ENCODE measurements at regions not wholly inside any gene's neighbourhood (a gene's known extent, or its start where the extent isn't known, plus 50 kb on each side); places are given as distances from the start of the nearest gene placed in this dataset.

GRCh38 chr2:35989503-35989902 lies 366.1 kb upstream of the CRIM1 start:
- peaks cover 13% of the 10 kb centered on the region for H4K20me1 ChIP-seq (ENCODE audit: low read depth)
- no peaks in the 10 kb centered on the region for H3K36me3 ChIP-seq
- TF ChIP-seq EZH2phosphoT487 (IDR thresholded peaks at IDR 0.05) (peak; percentile 44), EZH2 (IDR thresholded peaks at IDR 0.05) (no peak)
- H3K4me3 ChIP-seq: no peak overlapping the region
- peaks cover 2% of the 10 kb centered on the region for H3K27me3 Mint-ChIP-seq (ENCODE audit: insufficient read depth, low read depth)
- H2AFZ ChIP-seq (replicated peaks): no peak overlapping the region
- no peaks in the 10 kb centered on the region for H3K79me2 ChIP-seq (ENCODE audit: low read depth)
- peak overlapping the region; percentile 19 for H3K4me3 Mint-ChIP-seq
- peak overlapping the region; percentile 49 for H3K4me2 ChIP-seq
- H3K9ac ChIP-seq: no peak overlapping the region
- peak; percentile 86 for DNase-seq (ENCODE audit: low spot score)
- H3K27me3 ChIP-seq: peaks cover 26% of the 10 kb centered on the region
- H3K27ac ChIP-seq: peak overlapping the region; percentile 54
- peaks cover 15% of the 10 kb centered on the region for H3K4me1 Mint-ChIP-seq
- no peaks in the 10 kb centered on the region for H3K9me3 ChIP-seq (ENCODE audit: low read depth)
- H3K36me3 Mint-ChIP-seq: peaks cover 2% of the 10 kb centered on the region
- H3K9me3 Mint-ChIP-seq: peaks cover 20% of the 10 kb centered on the region
- peaks cover 21% of the 10 kb centered on the region for H3F3A ChIP-seq (ENCODE audit: low read depth)
- H3K27ac Mint-ChIP-seq: peak overlapping the region; percentile 30
- H3K4me1 ChIP-seq: peaks cover 13% of the 10 kb centered on the region

DNA sequence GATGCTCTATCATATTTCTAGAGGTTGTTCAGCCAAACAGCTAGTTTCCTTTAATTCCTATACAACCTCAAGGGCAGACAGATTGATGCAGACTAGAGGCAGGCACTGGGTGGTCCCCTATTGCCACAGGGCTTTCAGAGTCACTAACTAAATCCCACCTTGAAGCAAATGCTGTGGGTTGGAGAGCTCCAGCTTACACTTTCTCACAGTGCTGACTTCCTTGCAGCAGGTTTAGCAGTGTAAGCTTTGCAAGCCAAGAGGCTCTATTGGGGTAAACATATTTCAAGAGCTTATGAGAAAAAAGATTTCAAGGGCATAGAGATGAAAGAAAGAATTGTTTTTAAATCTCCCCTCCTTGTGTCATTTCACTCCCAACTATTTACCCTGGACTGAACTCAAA lies 366.5 kb upstream of the CRIM1 start:
- peak overlapping the region; percentile 30 for H3K27ac Mint-ChIP-seq
- peak overlapping the region; percentile 19 for H3K4me3 Mint-ChIP-seq
- H3K9me3 Mint-ChIP-seq: peaks cover 20% of the 10 kb centered on the region
- Histone ChIP-seq H3K27me3 (peaks cover 26% of the 10 kb centered on the region), H4K20me1 (ENCODE audit: low read depth) (peaks cover 13% of the 10 kb centered on the region), H3K9me3 (ENCODE audit: low read depth) (no peaks in the 10 kb centered on the region), H3K27ac (peak overlapping the region; percentile 54), H3K4me1 (peaks cover 13% of the 10 kb centered on the region), H3K4me3 (no peak overlapping the region), H3K79me2 (ENCODE audit: low read depth) (no peaks in the 10 kb centered on the region), H3K9ac (no peak overlapping the region), H3K4me2 (peak overlapping the region; percentile 49), H3K36me3 (no peaks in the 10 kb centered on the region), H2AFZ (replicated peaks) (no peak overlapping the region), H3F3A (ENCODE audit: low read depth) (peaks cover 21% of the 10 kb centered on the region)
- peaks cover 2% of the 10 kb centered on the region for H3K27me3 Mint-ChIP-seq (ENCODE audit: insufficient read depth, low read depth)
- H3K36me3 Mint-ChIP-seq: peaks cover 2% of the 10 kb centered on the region
- no peak for TF ChIP-seq EZH2phosphoT487 (IDR thresholded peaks at IDR 0.05)
- TF ChIP-seq EZH2 (IDR thresholded peaks at IDR 0.05): no peak
- no peak for TF ChIP-seq CTCF (IDR thresholded peaks at IDR 0.05)
- peaks cover 15% of the 10 kb centered on the region for H3K4me1 Mint-ChIP-seq
- DNase-seq (ENCODE audit: low spot score): peak; percentile 26

DNA sequence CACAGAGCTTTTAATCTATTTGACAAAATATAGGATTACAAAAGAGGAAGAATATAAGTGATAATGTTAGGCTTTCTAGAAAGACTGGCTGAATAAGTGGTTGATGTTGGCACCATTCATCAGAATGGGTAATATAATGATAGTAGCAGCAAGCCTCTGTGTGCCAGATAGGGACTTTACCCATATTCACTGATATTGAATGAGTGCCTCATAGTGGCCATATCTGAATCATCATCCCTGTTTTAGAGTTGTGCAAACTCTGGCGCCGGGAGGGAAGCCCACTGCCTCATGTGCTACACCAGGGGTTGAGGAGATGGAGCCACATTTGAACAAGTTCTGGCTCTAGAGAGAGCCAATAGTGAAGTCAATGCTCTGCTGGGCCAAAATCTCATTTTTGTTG lies 368.7 kb upstream of the CRIM1 start:
- H3K36me3 Mint-ChIP-seq: peaks cover 2% of the 10 kb centered on the region
- H3K9ac ChIP-seq: no peak overlapping the region
- peaks cover 13% of the 10 kb centered on the region for H4K20me1 ChIP-seq (ENCODE audit: low read depth)
- H3K4me1 Mint-ChIP-seq: peaks cover 15% of the 10 kb centered on the region
- H3F3A ChIP-seq (ENCODE audit: low read depth): peaks cover 21% of the 10 kb centered on the region
- no peaks in the 10 kb centered on the region for H3K79me2 ChIP-seq (ENCODE audit: low read depth)
- H3K4me3 ChIP-seq: no peak overlapping the region
- H3K27ac Mint-ChIP-seq: no peak overlapping the region
- peaks cover 13% of the 10 kb centered on the region for H3K4me1 ChIP-seq
- no peak overlapping the region for H2AFZ ChIP-seq (replicated peaks)
- H3K9me3 Mint-ChIP-seq: peaks cover 12% of the 10 kb centered on the region
- no peaks in the 10 kb centered on the region for H3K9me3 ChIP-seq (ENCODE audit: low read depth)
- no peaks in the 10 kb centered on the region for H3K36me3 ChIP-seq
- H3K4me3 Mint-ChIP-seq: no peak overlapping the region
- TF ChIP-seq CTCF (IDR thresholded peaks at IDR 0.05): no peak
- TF ChIP-seq EZH2 (IDR thresholded peaks at IDR 0.05): no peak
- no peak for TF ChIP-seq EZH2phosphoT487 (IDR thresholded peaks at IDR 0.05)
- DNase-seq (ENCODE audit: low spot score): no peak
- peaks cover 26% of the 10 kb centered on the region for H3K27me3 ChIP-seq
- peaks cover 2% of the 10 kb centered on the region for H3K27me3 Mint-ChIP-seq (ENCODE audit: insufficient read depth, low read depth)
- H3K4me2 ChIP-seq: no peak overlapping the region
- no peak overlapping the region for H3K27ac ChIP-seq

DNA sequence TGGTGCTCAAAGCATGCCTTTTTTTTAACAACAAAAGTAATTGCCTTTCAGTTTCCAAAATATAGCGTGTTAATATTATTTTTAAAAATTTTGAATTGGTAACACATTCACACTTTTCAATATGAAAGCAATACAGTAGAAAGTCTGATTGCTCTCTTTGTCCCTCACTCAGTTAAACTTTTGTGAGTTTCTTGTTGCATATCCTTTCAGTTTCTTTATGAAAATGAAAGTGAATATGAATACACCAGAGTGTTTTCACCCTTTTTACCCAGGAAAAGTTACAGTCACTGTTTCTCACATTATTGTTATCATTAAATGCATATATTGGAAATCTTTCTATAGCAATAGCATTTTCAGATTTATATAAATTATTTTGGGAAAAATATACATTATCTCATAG lies 377.4 kb upstream of the CRIM1 start:
- Mint-ChIP-seq H3K27me3 (ENCODE audit: insufficient read depth, low read depth) (no peaks in the 10 kb centered on the region), H3K4me1 (no peaks in the 10 kb centered on the region), H3K27ac (no peak overlapping the region), H3K4me3 (no peak overlapping the region), H3K36me3 (no peaks in the 10 kb centered on the region), H3K9me3 (no peaks in the 10 kb centered on the region)
- no peaks in the 10 kb centered on the region for H3K4me1 ChIP-seq
- H3K79me2 ChIP-seq (ENCODE audit: low read depth): no peaks in the 10 kb centered on the region
- no peak for DNase-seq (ENCODE audit: low spot score)
- no peak for TF ChIP-seq CTCF (IDR thresholded peaks at IDR 0.05)
- no peak for TF ChIP-seq EZH2 (IDR thresholded peaks at IDR 0.05)
- no peak for TF ChIP-seq EZH2phosphoT487 (IDR thresholded peaks at IDR 0.05)
- H3K27ac ChIP-seq: no peak overlapping the region
- H3K4me2 ChIP-seq: no peak overlapping the region
- H3K9me3 ChIP-seq (ENCODE audit: low read depth): no peaks in the 10 kb centered on the region
- H3K27me3 ChIP-seq: no peaks in the 10 kb centered on the region
- no peaks in the 10 kb centered on the region for H4K20me1 ChIP-seq (ENCODE audit: low read depth)
- H3K9ac ChIP-seq: no peak overlapping the region
- H3K36me3 ChIP-seq: no peaks in the 10 kb centered on the region
- H3K4me3 ChIP-seq: no peak overlapping the region
- H2AFZ ChIP-seq (replicated peaks): no peak overlapping the region
- no peaks in the 10 kb centered on the region for H3F3A ChIP-seq (ENCODE audit: low read depth)

Data from neural progenitor cell (in vitro differentiated cells).